GM19397 (cell line): ENCODE measurements at regions not wholly inside any gene's neighbourhood (a gene's known extent, or its start where the extent isn't known, plus 50 kb on each side); places are given as distances from the start of the nearest gene placed in this dataset.

Experiments used
- ATAC-seq: cut with Tn5 transposase; IDR thresholded peaks from one replicate; pipeline ENCODE4 v1.9.1; 2021; ENCODE audit warnings: mild to moderate bottlenecking, moderate library complexity; ENCODE audit not compliant: unreplicated experiment

DNA sequence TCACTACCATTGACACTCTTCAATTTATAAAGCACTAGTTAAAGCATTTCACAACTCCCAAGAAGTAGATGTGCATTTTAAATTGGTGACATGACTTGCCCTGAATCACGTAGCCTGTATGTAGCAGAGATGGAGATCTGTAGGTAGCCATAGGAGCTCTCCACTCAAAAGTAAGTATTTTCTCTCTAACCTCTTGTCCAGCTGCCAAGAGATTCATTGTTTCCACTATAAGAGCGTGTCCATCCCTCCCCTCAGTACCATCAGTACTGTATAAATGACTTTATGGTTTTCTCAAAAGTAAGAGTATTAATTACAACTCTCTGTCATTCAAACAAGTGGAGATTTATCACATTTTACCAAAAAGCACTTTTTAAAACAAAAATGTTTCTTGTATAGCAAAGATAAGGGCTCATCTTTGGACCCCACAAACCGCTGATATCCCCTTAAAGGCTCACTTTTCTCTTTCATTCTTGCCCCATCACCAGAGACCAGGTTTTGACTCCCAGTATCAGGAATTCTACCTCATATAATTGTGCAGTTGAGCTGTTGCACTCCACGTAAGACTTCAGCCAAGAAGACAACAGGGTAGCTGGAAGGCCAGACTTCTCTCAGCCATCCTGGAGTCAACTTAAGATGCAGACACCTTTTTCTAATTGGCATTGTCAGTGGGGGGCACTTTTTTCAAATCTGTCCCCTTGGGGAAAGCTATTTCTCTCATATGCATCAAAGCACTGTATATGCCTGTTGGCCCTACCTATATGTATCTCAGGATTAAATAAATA is 78.0 kb upstream of the GALNT5 start:
- ATAC-seq, result no peak

DNA sequence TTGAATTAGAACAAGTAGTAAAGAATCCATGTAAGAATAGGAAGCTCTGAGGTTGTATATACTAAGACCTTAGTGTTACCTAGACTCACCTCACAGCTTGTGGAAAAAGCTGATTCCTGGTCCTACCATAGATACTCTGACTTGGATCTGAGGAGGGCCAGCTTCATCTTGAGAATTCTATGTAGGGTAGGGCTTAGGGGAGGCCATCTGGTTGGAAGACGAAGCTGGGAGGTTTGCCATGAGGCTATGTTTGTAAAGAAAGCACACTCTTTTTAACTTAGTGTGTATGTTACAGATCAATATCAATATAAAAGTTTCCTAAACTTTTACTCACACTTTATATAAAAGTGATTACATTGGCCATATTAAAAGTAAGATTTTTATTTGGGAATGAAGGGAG is 77.1 kb upstream of the GALNT5 start:
- ATAC-seq, result no peak

DNA sequence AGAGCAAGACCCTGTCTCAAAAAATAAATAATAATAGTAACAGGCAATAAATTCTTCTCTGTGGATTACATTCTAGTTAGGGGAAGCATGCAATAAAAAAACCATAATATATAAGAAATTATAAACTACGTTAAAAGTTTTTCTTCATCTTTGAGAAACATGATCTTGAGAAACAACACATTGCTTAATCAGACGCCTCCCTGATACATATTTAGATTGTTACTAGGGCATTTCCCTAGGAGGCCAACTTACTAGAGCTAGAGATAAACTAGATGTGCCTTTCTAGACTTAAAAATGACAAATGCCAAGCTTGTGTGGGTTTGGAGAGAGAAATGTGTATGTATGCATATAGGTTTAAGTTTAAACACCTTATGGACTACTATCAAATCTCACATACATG is 76.3 kb upstream of the GALNT5 start:
- no peak for ATAC-seq

DNA sequence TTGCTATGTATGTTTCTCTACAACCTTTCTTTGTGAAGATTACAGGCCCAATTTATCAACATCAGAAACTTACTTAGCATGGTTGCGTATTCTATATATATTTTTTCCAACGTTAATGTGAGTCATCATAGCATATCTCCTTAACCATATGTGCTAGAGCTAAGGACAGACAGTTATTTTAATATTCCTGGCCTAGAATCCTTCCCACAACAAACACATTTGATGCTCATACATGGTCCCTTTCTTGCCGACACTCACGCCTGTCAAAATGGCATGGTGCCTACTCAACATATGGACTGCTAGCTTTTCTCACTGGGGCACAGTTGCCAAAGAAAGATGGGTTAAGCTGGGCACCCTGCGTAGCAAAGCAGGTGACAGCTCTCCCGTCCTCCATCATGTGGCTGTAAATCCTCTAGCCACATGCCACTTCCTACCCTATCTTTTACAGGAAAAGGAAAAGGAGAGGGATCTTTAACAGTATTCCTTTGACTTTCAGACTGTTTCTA is 75.2 kb upstream of the GALNT5 start:
- no peak for ATAC-seq

DNA sequence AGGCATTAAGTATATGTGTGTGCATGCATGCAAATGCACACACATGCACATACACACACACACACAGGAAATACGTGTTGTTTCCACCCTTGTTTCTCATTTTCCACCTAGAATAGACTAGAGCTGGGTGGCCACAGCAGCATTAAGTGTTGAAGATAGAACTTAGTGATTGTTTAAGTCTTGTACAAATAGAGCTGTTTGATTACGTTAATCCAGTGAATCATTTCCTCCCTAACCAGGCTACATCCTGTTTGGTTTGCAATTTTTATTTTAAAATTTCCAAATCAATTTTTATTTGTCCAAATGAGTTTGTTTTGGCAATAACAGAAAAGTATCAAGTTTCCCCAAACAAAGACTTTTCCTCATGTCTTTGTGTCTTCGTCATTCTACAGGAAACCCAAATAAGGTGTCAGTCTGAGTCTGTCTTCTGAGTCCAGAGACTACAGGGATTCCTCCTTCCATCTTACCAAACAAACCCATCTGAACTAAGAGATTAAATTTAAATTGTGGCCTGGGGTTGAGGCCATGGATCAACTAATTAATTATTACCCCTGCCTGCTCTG is 74.6 kb upstream of the GALNT5 start:
- ATAC-seq, result no peak

DNA sequence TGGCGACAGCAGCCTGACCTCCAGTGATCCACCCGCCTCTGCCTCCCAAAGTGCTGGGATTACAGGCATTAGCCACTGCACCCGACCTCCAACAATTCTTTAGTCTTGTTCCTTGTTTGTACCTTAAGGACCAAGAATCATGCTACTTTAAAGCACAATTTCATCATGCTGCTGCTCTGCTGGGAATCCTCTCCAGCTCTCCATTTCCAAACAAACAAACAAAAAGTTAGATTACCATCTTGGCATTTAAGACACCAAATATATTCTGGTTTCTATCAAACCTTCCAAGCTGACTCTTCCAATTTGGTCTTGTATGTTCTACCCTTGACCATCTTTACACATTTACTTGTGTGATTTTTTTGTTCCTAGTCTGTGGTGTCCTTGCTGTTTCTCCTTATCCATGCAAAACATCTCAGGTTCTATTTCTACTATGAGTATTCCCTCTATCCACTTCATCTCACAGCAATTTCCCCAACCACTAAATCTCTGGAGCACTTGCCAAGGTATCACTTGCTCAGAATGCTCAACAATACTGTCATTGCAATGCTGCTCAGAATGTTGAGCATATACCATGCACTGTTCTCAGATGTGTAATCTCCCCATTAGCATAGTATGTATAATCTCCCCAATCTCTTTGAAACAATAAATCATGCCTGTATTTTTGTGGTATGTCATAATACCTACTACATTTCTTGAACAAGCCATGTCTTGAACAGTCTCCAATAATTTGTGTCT is 73.2 kb upstream of the GALNT5 start:
- no peak for ATAC-seq

DNA sequence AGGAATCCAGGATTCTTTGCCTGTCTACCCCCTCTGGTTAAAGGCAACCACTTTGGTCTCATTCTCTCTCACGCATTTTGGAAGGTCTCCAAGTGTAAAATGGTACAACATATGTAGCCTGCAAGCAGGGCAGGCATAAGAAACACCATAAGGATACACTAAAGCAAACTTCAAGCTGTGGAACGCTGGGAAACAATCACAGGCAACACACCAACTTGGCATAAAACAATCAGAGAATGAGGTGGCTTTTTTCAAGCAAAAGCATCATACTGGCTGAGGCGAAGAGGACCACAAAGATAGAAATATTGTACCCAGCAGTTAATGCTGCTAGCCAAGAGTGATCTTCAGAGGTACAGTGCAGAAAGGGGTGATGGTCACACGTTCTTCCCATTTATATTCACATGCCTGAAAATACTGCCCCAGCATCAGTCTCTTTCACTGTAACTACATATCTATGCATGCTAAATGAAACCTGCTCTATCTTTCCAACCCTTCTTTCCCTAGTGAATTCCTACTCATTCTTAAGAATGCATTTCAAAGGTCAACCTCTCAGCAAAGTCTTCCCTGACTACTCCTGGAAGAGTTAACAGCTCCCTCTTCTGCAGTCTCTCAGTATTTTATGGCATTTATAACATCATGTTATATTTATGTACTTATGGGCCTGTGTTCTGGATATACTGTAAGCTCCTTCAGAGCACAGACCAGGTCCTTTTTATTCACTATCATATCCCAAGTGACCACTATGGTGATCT is 71.9 kb upstream of the GALNT5 start:
- ATAC-seq, result no peak

DNA sequence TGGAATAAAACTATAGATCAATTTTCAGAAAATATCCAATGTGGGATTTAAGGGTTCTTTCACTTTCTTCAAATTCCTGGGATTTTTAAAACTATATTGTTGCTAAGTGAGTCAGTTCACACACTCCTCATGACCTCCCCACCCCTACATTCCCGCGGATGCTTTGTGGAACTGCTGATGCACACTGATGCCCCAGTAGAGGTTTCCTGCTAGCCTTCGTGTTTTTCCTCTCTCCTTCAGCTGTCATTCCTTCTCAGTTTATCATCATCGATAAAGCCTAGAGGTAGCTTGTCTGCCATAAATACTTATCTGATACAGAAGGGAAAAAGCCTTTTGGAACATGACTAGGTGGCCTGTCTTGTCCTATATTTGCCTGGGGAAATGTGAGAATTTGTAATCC is 67.4 kb upstream of the GALNT5 start:
- no peak for ATAC-seq

DNA sequence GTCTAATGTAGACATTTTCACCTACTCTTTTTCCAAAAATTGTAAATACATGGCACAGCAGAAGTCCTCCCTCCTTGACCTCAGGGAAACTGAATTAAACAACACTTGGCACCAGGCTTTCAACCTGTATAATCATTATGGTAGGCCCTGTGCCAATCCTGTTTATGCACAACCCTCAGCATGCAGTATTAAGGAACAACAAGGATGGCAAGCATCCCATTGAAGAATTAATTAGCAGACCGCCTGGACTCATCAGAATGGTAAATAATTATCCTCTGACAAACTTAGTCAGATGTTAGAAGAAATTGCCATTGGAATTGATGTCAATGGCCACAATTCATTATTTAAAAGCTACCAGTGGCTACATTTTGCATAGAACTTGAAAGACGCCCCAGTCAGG is 66.3 kb upstream of the GALNT5 start:
- no peak for ATAC-seq

DNA sequence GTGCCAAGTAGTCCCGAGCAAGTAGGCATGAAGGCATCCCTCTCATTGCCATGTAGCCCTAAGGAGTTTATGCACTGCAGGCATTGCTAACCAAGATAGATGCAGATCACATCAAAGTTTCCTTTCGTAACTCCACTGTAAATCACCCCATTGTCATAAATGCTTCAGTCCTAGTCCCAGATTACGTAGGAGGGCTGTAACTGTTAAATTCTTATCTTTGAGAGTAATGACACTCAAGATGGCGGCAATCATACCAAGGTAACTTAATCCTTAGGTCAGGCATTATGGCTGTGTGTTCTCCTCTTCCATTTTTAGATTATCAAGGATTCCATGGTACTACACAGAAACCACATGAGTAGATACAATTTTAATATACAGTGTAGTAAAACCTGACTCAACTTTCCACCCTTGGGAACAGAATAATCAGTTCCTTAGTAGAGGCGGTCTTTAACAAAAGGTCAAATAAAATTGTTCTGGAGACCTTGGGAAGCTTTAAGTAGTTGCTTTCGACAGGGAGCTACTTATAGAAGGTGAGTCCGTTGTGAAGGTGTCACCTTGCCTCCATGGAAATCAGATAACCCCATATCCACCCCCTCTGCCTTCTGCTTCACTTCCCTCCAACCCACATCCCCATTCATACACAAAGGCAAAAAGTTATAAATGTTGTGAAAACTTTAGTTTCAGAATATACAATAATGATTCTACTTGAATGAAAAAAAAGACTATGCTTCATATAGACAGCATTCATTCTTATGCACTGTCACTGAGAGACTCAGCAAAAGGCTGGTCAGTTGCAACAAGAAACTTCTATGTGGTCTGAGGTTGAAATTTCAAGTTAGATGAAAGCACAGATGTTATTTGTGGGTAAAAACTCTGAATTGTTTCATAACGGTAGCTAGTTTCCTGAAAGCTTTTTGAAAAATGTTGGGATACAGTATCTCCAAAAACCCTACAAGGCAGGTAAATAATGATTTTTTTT is 64.8 kb upstream of the GALNT5 start:
- ATAC-seq, result peak; percentile 83

DNA sequence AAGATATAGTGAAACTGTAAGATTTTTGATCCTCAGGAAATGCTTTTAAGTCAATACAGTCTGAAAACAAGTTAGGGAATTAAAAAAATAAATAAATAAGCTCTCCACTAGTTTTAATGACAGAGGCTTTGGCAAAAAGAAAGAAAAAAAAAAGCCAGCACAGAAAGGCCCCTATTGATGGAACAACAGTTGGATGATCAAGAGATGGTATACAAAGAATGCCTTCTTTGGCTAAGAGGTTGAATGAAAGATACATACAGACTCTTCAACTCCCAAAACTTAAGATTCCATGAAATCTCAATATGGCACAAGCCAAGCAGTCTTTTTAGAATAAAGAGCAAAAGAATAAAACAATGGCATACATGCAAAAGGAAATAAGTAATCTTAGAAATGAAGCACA is 64.0 kb upstream of the GALNT5 start:
- no peak for ATAC-seq

DNA sequence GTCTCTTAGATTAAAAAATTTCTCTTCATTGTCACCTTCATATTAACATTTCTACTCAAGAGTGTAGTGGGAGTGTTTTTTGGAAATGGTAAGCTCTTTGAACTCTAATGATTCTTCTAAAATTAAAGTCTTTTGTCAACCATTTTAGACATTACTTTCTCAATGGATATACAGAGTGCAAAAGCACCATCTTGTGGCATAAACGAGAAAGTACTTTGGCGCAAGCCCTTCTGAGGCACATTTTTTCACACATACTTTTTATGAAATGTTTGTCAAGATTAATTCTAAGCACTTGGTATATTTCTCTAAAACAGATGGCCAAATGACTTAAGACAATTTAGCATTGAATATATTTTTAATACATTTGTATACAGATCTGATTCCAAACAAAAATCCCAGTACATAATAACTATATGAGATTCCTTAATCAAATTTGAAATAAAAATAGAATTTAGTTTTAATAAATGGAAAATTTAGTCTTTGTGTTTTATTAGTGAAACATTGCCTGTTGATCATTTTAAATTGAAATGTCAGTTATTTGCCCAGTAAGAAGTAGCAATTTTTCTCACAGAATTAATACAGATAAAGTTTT is 63.3 kb upstream of the GALNT5 start:
- peak; percentile 49 for ATAC-seq

DNA sequence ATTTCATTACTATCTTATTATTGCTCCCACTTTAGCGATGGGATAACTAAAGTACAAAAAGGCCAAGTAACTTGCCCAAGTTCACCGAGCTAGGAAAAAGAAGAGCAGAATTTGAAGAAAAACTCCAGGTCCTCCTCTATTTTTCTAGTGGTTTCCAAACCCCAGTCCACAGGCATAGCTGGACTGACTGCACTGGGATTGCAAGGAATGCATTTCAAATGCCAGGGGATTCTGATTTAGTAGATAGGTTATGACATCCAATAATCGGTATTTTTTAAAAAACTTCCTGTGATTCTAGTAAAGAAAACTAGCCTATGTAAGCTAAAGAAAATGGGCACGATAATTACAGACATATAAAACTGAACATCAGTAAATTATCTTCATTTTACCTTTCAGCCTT is 62.7 kb upstream of the GALNT5 start:
- no peak for ATAC-seq

DNA sequence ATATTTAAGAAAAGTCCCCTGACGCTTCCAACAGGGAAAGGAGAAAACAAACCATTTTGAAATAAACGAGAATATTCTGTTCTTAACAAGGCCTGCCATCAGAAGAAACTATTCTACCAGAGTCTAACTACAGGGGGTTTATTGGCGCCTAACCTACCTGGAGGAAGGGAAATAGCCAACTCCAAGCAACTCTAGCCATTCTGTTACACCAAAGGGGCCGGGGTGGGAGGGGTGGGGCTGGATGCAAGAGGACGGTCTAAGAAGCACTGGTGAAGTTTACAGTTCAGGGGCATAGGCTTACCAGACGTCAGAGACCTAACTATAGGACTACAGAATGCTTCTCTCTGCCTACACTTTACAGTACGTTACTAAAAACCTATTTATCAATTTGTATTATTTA is 60.5 kb upstream of the GALNT5 start:
- no peak for ATAC-seq

DNA sequence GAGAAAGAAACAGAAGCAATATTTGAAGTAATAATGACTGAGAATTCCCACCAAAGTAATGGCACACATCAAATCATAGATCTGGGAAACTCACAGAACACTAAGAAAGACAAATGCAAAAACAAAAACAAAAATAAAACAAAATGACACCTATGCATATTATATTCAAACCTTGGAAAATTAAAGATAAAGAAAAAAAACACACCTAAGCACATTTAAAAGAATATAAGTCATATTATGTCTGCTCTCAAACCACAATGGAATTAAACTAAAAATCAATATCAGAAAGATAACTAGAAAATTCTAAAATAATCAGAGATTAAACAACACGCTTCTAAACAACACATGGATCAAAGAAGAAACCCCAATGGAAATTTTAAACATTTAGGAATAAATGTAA is 59.7 kb upstream of the GALNT5 start:
- no peak for ATAC-seq

DNA sequence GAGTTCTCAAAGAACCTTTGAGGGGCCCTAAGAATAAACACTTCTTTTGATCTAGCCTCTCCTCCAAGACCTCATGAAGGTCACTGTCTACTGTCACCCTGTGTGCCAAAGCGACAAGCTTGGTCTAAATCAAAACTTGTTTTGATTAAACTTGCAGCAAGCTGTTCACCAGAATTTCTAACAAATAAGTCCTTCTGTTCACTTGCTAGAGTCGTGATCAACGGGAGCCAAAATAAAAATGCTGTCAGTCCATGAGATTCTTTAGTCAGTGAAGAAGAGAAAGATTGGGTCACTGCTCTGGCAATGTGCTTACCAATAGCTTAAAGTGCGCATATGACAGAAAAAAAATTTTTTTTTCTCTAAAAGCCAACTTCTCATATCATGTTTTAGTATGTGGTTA is 53.9 kb upstream of the GALNT5 start:
- ATAC-seq, result no peak

DNA sequence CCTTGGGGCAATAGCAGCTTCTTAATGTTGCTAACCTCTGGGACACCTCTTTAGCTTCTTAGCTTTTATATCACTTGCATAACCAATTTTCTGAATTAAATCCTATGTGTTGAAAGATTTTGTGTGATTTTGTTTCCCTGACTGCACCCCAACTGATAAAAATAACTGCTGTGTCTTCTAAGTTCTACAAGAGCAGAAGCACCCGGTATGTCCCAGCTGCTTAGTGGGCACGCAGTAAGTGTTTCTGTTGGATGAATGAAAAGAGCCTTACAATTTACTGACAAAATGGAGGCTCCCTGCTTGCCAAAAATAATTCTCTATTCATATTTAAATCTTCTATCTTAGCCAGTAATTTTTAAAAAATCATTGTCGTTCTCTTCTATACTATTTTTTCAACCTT is 53.1 kb upstream of the GALNT5 start:
- ATAC-seq, result no peak

DNA sequence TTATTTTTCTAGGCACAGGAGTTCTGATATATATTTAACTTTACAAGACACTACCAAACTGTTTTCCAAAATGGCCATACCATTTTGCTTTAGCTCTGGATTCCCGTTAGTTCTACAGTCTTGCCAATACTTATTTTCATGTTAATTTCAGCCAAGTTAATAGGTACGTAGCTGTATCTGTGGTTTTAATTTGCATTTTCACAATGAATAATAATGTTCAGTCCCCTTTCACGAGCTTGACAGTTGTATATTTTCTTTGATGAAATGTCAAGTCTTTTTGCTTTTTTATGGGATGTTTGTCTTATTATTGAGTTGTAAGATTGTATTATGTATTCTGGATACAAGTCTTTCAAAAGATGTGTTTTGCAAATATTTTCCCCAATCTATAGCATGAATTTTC is 50.6 kb upstream of the GALNT5 start:
- no peak for ATAC-seq
